MM.1S (cell line): ENCODE measurements at regions not wholly inside any gene's neighbourhood (a gene's known extent, or its start where the extent isn't known, plus 50 kb on each side); places are given as distances from the start of the nearest gene placed in this dataset.

Source experiments
- DNase-seq: peaks from one replicate; pipeline ENCODE4 v3.0.0-alpha.2; 2015
- H2AFZ ChIP-seq: fragments of 300-600 bp; sonication (generic); 2 replicates; pipeline ENCODE4 v1.6.0; 2016; ENCODE audit warnings: antibody characterized with exemption, low read length
- H3F3A ChIP-seq: fragments of 300-600 bp; sonication (generic); 2 replicates; pipeline ENCODE4 v1.6.1; 2016; ENCODE audit warnings: mild to moderate bottlenecking, antibody characterized with exemption, low read length, moderate library complexity, mixed read lengths; ENCODE audit not compliant: insufficient read depth
- H3K27ac ChIP-seq: fragments of 300-600 bp; sonication (generic); 2 replicates; pipeline ENCODE4 v1.5.1; 2016; ENCODE audit warnings: mild to moderate bottlenecking, low read length
- H3K27me3 ChIP-seq: fragments of 300-600 bp; sonication (generic); replicated peaks from 2 replicates; pipeline ENCODE4 v1.6.0; 2016; ENCODE audit warnings: low read length; ENCODE audit not compliant: insufficient read depth
- H3K36me3 ChIP-seq: fragments of 300-600 bp; sonication (generic); replicated peaks from 2 replicates; pipeline ENCODE4 v1.6.1; 2016; ENCODE audit warnings: mild to moderate bottlenecking, low read length, mixed read lengths; ENCODE audit not compliant: insufficient read depth
- H3K4me1 ChIP-seq: fragments of 300-600 bp; sonication (generic); 2 replicates; pipeline ENCODE4 v1.6.1; 2016; ENCODE audit warnings: low read length, mixed read lengths
- H3K4me2 ChIP-seq: fragments of 300-600 bp; sonication (generic); 2 replicates; pipeline ENCODE4 v1.6.0; 2016; ENCODE audit warnings: low read depth, low read length
- H3K4me3 ChIP-seq: fragments of 300-600 bp; sonication (generic); 2 replicates; pipeline ENCODE4 v1.5.1; 2016; ENCODE audit warnings: low read length, mixed read lengths
- H3K79me2 ChIP-seq: fragments of 300-600 bp; sonication (generic); 2 replicates; pipeline ENCODE4 v1.6.1; 2016; ENCODE audit warnings: mixed run types, low read length, mixed read lengths
- H3K9ac ChIP-seq: fragments of 300-600 bp; sonication (generic); 2 replicates; pipeline ENCODE4 v1.6.1; 2016; ENCODE audit warnings: low read length, mixed read lengths
- H3K9me2 ChIP-seq: fragments of 300-600 bp; sonication (generic); replicated peaks from 2 replicates; pipeline ENCODE4 v1.6.1; 2016; ENCODE audit warnings: mild to moderate bottlenecking, low read length, mixed read lengths; ENCODE audit not compliant: insufficient read depth
- H3K9me3 ChIP-seq: fragments of 300-600 bp; sonication (generic); replicated peaks from 2 replicates; pipeline ENCODE4 v1.6.1; 2016; ENCODE audit warnings: mild to moderate bottlenecking, low read length, mixed read lengths; ENCODE audit not compliant: insufficient read depth
- H4K20me1 ChIP-seq: fragments of 300-600 bp; sonication (generic); 2 replicates; pipeline ENCODE4 v1.6.1; 2016; ENCODE audit warnings: mild to moderate bottlenecking, low read length, moderate library complexity, mixed read lengths; ENCODE audit not compliant: insufficient read depth
- CTCF ChIP-seq: fragments of 300-600 bp; sonication (generic); IDR thresholded peaks from 2 replicates; pipeline ENCODE4 v1.5.1; 2016; ENCODE audit warnings: antibody characterized with exemption, low read length, mixed read lengths
- EZH2 ChIP-seq: fragments of 300-600 bp; sonication (generic); optimal IDR thresholded peaks from 2 replicates; pipeline ENCODE3; 2017; ENCODE audit warnings: low read depth, mild to moderate bottlenecking, antibody characterized with exemption, low read length, mixed read lengths
- EZH2phosphoT487 ChIP-seq: fragments of 300-600 bp; sonication (generic); IDR thresholded peaks from 2 replicates; pipeline ENCODE4 v1.6.1; 2018; ENCODE audit warnings: antibody characterized with exemption, low read length

GRCh38 chr12:60042835-60043234 is 447.0 kb downstream of the SLC16A7 start:
- Histone ChIP-seq H3K4me3 (no peak overlapping the region), H3K27ac (no peak overlapping the region), H3K4me1 (peaks cover 8% of the 10 kb centered on the region; the same call in 1 of the 2 replicates), H3K4me2 (no peak overlapping the region), H3K79me2 (no peaks in the 10 kb centered on the region), H3K9ac (no peak overlapping the region), H3K9me3 (no peaks in the 10 kb centered on the region), H4K20me1 (no peaks in the 10 kb centered on the region), H3K36me3 (no peaks in the 10 kb centered on the region), H2AFZ (no peak overlapping the region), H3K27me3 (no peaks in the 10 kb centered on the region), H3K9me2 (no peaks in the 10 kb centered on the region), H3F3A (no peaks in the 10 kb centered on the region)
- no peak for DNase-seq
- TF ChIP-seq CTCF, result no peak

GRCh38 chr12:60043236-60043635 is 447.4 kb downstream of the SLC16A7 start:
- Histone ChIP-seq H2AFZ (no peak overlapping the region), H3K4me3 (no peak overlapping the region), H3K27me3 (no peaks in the 10 kb centered on the region), H3K9ac (no peak overlapping the region), H3K36me3 (no peaks in the 10 kb centered on the region), H3K9me2 (no peaks in the 10 kb centered on the region), H4K20me1 (no peaks in the 10 kb centered on the region), H3K27ac (no peak overlapping the region), H3K79me2 (no peaks in the 10 kb centered on the region), H3K9me3 (no peaks in the 10 kb centered on the region), H3K4me1 (peaks cover 8% of the 10 kb centered on the region; the same call in 1 of the 2 replicates), H3F3A (no peaks in the 10 kb centered on the region), H3K4me2 (no peak overlapping the region)
- no peak for TF ChIP-seq EZH2phosphoT487
- no peak for TF ChIP-seq EZH2
- no peak for TF ChIP-seq CTCF
- no peak for DNase-seq

GRCh38 chr12:60052483-60052882 is 456.7 kb downstream of the SLC16A7 start:
- no peak overlapping the region for H3K9ac ChIP-seq
- H3K4me1 ChIP-seq, result no peaks in the 10 kb centered on the region
- DNase-seq, result no peak
- no peak for TF ChIP-seq EZH2
- no peak for TF ChIP-seq CTCF
- no peak for TF ChIP-seq EZH2phosphoT487
- H3K4me3 ChIP-seq, result no peak overlapping the region
- no peaks in the 10 kb centered on the region for H3K27me3 ChIP-seq
- no peaks in the 10 kb centered on the region for H4K20me1 ChIP-seq
- H3K4me2 ChIP-seq, result no peak overlapping the region
- no peaks in the 10 kb centered on the region for H3K36me3 ChIP-seq
- no peak overlapping the region for H3K27ac ChIP-seq
- no peaks in the 10 kb centered on the region for H3K9me3 ChIP-seq
- no peaks in the 10 kb centered on the region for H3K79me2 ChIP-seq
- no peaks in the 10 kb centered on the region for H3K9me2 ChIP-seq
- no peak overlapping the region for H2AFZ ChIP-seq
- no peaks in the 10 kb centered on the region for H3F3A ChIP-seq
